ENCODE measurements at regions not wholly inside any gene's neighbourhood (a gene's known extent, or its start where the extent isn't known, plus 50 kb on each side); places are given as distances from the start of the nearest gene placed in this dataset.

GRCh38 chr10:90458054-90458453 is 399.8 kb downstream of the HTR7 start:
- Histone ChIP-seq H3K4me3 (ENCODE audit: low read depth in 1 of 2, low read length in 2 of 2) (no peak overlapping the region), H3K27ac (ENCODE audit: low read length) (no peak overlapping the region), H3K27me3 (ENCODE audit: low read depth, low read length) (no peaks in the 10 kb centered on the region), H3K4me1 (ENCODE audit: control insufficient read depth in 1 of 2, insufficient read depth in 2 of 2, low read length in 2 of 2) (no peaks in the 10 kb centered on the region), H3K9me3 (ENCODE audit: control insufficient read depth in 1 of 2, low read length in 2 of 2) (no peaks in the 10 kb centered on the region), H3K36me3 (ENCODE audit: control insufficient read depth in 1 of 2, insufficient read depth in 2 of 2, low read length in 2 of 2) (no peaks in the 10 kb centered on the region)

DNA sequence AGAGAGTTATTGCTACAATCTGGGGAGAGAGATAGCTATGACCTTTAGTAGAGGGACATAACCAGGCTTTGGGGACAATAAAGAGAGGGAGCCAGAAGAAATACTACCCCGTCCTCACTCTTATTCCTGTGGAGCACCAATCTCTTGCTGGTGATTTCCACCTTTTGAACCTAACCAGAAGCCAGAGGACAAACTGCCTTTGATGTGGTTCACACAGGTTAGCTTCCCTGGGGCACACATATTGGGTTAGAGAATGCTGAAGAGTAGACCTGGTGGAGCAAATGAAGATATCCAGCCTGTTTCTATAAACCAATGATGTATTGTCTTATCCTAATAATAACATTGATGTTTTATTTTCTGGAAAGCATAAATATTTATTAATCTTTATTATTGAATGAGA is 399.3 kb downstream of the HTR7 start:
- H3K27me3 ChIP-seq (ENCODE audit: low read depth, low read length), result no peaks in the 10 kb centered on the region
- H3K4me3 ChIP-seq (ENCODE audit: low read depth in 1 of 2, low read length in 2 of 2), result no peak overlapping the region
- no peaks in the 10 kb centered on the region for H3K4me1 ChIP-seq (ENCODE audit: control insufficient read depth in 1 of 2, insufficient read depth in 2 of 2, low read length in 2 of 2)
- H3K27ac ChIP-seq (ENCODE audit: low read length), result no peak overlapping the region
- H3K36me3 ChIP-seq (ENCODE audit: control insufficient read depth in 1 of 2, insufficient read depth in 2 of 2, low read length in 2 of 2), result no peaks in the 10 kb centered on the region
- H3K9me3 ChIP-seq (ENCODE audit: control insufficient read depth in 1 of 2, low read length in 2 of 2), result no peaks in the 10 kb centered on the region

DNA sequence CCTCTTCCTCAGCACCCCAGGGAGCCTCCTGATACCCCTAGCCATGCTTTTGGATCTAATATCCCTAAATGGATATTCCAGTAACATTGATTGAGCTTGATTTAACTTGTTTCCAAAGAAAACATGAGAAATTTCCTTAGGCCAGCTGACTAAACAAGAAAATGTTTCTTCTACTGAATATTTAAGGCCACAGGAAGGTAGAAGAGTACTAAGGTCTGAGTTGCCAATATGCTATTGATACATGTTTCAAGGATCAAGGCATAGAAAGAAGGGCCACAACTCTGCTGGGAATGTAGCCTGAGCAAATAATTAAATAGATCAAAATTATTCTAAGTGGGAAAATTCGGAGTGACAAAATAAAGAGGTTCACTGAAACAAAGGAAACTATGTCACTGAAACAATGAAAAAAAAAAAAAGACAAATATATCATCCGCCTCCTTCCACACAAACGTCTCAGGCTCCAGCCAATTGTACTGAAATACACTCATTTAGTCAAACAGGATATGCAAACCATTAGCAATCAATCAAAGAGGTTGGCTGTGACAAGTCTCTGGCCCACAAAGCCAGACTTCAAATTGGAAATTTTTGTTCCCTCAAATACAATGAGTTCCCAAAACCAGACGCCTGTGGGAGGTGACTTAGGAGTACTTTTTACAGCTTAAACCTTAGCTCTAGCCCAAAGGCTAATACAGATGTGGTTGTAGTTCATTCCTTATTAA is 396.2 kb downstream of the HTR7 start:
- no peaks in the 10 kb centered on the region for H3K4me1 ChIP-seq (ENCODE audit: control insufficient read depth in 1 of 2, insufficient read depth in 2 of 2, low read length in 2 of 2)
- H3K36me3 ChIP-seq (ENCODE audit: control insufficient read depth in 1 of 2, insufficient read depth in 2 of 2, low read length in 2 of 2), result no peaks in the 10 kb centered on the region
- no peaks in the 10 kb centered on the region for H3K27me3 ChIP-seq (ENCODE audit: low read depth, low read length)
- H3K9me3 ChIP-seq (ENCODE audit: control insufficient read depth in 1 of 2, low read length in 2 of 2), result no peaks in the 10 kb centered on the region
- H3K27ac ChIP-seq (ENCODE audit: low read length), result no peak overlapping the region
- no peak overlapping the region for H3K4me3 ChIP-seq (ENCODE audit: low read depth in 1 of 2, low read length in 2 of 2)

GRCh38 chr10:90462749-90463470 is 394.9 kb downstream of the HTR7 start:
- Histone ChIP-seq H3K36me3 (ENCODE audit: control insufficient read depth in 1 of 2, insufficient read depth in 2 of 2, low read length in 2 of 2) (no peaks in the 10 kb centered on the region), H3K27ac (ENCODE audit: low read length) (no peak overlapping the region), H3K4me3 (ENCODE audit: low read depth in 1 of 2, low read length in 2 of 2) (no peak overlapping the region), H3K4me1 (ENCODE audit: control insufficient read depth in 1 of 2, insufficient read depth in 2 of 2, low read length in 2 of 2) (no peaks in the 10 kb centered on the region), H3K27me3 (ENCODE audit: low read depth, low read length) (no peaks in the 10 kb centered on the region), H3K9me3 (ENCODE audit: control insufficient read depth in 1 of 2, low read length in 2 of 2) (no peaks in the 10 kb centered on the region)

- no peak overlapping the region for H3K4me3 ChIP-seq (ENCODE audit: low read depth in 1 of 2, low read length in 2 of 2)
- H3K4me1 ChIP-seq (ENCODE audit: control insufficient read depth in 1 of 2, insufficient read depth in 2 of 2, low read length in 2 of 2), result no peaks in the 10 kb centered on the region
- no peaks in the 10 kb centered on the region for H3K27me3 ChIP-seq (ENCODE audit: low read depth, low read length)
- no peak overlapping the region for H3K27ac ChIP-seq (ENCODE audit: low read length)
- no peaks in the 10 kb centered on the region for H3K36me3 ChIP-seq (ENCODE audit: control insufficient read depth in 1 of 2, insufficient read depth in 2 of 2, low read length in 2 of 2)
- H3K9me3 ChIP-seq (ENCODE audit: control insufficient read depth in 1 of 2, low read length in 2 of 2), result no peaks in the 10 kb centered on the region
Observed at GRCh38 chr10:90464329-90464728, 393.5 kb downstream of the HTR7 start.

GRCh38 chr10:90470966-90471365 is 386.9 kb downstream of the HTR7 start:
- Histone ChIP-seq H3K9me3 (ENCODE audit: control insufficient read depth in 1 of 2, low read length in 2 of 2) (no peaks in the 10 kb centered on the region), H3K4me1 (ENCODE audit: control insufficient read depth in 1 of 2, insufficient read depth in 2 of 2, low read length in 2 of 2) (no peaks in the 10 kb centered on the region), H3K27ac (ENCODE audit: low read length) (no peak overlapping the region), H3K36me3 (ENCODE audit: control insufficient read depth in 1 of 2, insufficient read depth in 2 of 2, low read length in 2 of 2) (no peaks in the 10 kb centered on the region), H3K27me3 (ENCODE audit: low read depth, low read length) (no peaks in the 10 kb centered on the region), H3K4me3 (ENCODE audit: low read depth in 1 of 2, low read length in 2 of 2) (no peak overlapping the region)

DNA sequence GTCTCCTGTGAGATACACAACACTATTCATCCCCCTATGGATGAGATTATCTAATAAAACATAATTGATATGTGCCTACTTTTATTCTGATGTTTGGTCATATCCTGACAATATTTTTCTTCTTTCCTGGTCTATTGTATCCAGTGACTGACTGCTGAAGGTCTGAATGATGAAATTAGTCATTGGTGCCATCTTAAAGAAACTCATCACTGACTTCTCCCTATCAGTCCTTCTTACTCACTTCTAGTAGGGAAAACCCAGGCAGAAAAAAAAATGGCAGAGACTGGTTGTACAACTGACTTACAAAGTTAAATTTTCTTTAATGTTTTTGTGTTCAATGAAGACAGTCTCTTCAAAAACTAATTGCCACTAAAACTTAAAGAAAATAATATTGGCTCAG is 377.4 kb downstream of the HTR7 start:
- Histone ChIP-seq H3K27ac (ENCODE audit: low read length) (no peak overlapping the region), H3K27me3 (ENCODE audit: low read depth, low read length) (no peaks in the 10 kb centered on the region), H3K4me3 (ENCODE audit: low read depth in 1 of 2, low read length in 2 of 2) (no peak overlapping the region), H3K4me1 (ENCODE audit: control insufficient read depth in 1 of 2, insufficient read depth in 2 of 2, low read length in 2 of 2) (no peaks in the 10 kb centered on the region), H3K36me3 (ENCODE audit: control insufficient read depth in 1 of 2, insufficient read depth in 2 of 2, low read length in 2 of 2) (no peaks in the 10 kb centered on the region), H3K9me3 (ENCODE audit: control insufficient read depth in 1 of 2, low read length in 2 of 2) (no peaks in the 10 kb centered on the region)

DNA sequence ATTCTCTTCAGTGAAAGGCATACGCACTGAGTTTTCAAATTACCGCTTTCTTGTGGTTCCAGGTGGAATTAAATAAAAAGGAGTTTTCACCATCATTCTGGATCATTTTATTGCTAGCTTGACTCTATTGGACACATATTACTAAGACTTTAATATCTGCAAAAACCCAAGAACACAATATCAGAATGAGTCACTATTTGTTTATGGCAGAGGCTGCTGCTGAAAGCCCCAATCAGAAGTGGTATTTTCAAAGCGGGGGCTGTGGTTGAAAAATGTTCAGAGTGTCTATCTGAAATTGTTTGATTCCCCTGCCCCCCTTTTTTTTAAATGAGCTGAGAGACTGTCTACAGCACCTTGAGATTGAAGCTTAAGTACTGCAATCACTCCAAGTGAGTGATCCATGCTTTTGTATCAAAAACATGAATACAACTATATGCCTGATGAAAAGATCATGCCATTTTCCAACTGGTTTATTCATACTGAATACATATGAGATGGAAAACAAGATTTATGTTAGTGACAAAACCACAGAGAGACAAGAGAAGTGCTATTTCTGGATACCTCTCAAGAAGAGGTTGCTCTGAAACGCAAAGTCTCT is 376.4 kb downstream of the HTR7 start:
- H3K9me3 ChIP-seq (ENCODE audit: control insufficient read depth in 1 of 2, low read length in 2 of 2), result no peaks in the 10 kb centered on the region
- no peaks in the 10 kb centered on the region for H3K36me3 ChIP-seq (ENCODE audit: control insufficient read depth in 1 of 2, insufficient read depth in 2 of 2, low read length in 2 of 2)
- H3K4me3 ChIP-seq (ENCODE audit: low read depth in 1 of 2, low read length in 2 of 2), result no peak overlapping the region
- no peak overlapping the region for H3K27ac ChIP-seq (ENCODE audit: low read length)
- no peaks in the 10 kb centered on the region for H3K4me1 ChIP-seq (ENCODE audit: control insufficient read depth in 1 of 2, insufficient read depth in 2 of 2, low read length in 2 of 2)
- H3K27me3 ChIP-seq (ENCODE audit: low read depth, low read length), result no peaks in the 10 kb centered on the region

- Histone ChIP-seq H3K36me3 (ENCODE audit: control insufficient read depth in 1 of 2, insufficient read depth in 2 of 2, low read length in 2 of 2) (no peaks in the 10 kb centered on the region), H3K9me3 (ENCODE audit: control insufficient read depth in 1 of 2, low read length in 2 of 2) (no peaks in the 10 kb centered on the region), H3K4me1 (ENCODE audit: control insufficient read depth in 1 of 2, insufficient read depth in 2 of 2, low read length in 2 of 2) (no peaks in the 10 kb centered on the region), H3K4me3 (ENCODE audit: low read depth in 1 of 2, low read length in 2 of 2) (no peak overlapping the region), H3K27me3 (ENCODE audit: low read depth, low read length) (no peaks in the 10 kb centered on the region), H3K27ac (ENCODE audit: low read length) (no peak overlapping the region)
Observed at GRCh38 chr10:90484518-90484917, 373.3 kb downstream of the HTR7 start.

DNA sequence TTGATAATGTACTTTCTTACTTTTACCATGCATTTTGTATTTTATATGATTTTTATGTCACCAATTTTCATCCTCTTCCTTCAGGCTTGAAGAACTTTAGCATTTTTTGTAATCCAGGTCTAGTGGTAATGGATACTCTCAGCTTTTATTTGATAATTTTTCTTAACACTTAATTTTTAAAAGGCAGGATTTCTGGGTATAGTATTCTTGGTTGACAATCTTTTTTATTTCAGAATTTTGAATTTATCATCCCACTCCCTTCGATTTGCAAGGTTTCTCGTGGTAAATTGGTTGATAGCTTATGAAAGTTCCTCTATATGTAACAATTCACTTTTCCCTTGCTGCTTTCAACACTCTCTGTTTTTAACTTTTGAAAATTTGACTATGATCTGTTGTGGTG is 363.7 kb downstream of the HTR7 start:
- Histone ChIP-seq H3K27ac (ENCODE audit: low read length) (no peak overlapping the region), H3K9me3 (ENCODE audit: control insufficient read depth in 1 of 2, low read length in 2 of 2) (peaks cover 4 to 32% of the 10 kb centered on the region in 2 donors), H3K27me3 (ENCODE audit: low read depth, low read length) (no peaks in the 10 kb centered on the region), H3K36me3 (ENCODE audit: control insufficient read depth in 1 of 2, insufficient read depth in 2 of 2, low read length in 2 of 2) (no peaks in the 10 kb centered on the region), H3K4me1 (ENCODE audit: control insufficient read depth in 1 of 2, insufficient read depth in 2 of 2, low read length in 2 of 2) (no peaks in the 10 kb centered on the region), H3K4me3 (ENCODE audit: low read depth in 1 of 2, low read length in 2 of 2) (no peak overlapping the region)

DNA sequence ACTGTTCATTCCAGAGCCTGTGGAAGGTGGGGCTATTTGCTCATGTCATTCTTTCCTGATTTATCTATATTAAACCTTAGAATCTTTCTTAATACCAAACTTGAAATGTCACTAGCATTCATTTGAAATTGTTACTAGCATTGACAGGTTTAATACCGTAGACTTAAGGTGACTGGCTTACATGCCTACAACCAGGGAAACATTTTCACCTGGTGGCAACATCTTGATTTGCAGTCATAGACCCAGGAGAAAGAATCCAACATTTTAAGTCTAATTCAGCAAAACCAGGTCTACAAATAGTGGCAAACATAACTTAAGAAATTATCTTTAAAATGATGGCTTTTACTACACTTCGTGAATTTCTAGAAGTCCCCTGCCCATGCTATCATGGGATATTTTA is 353.7 kb downstream of the HTR7 start:
- H3K36me3 ChIP-seq (ENCODE audit: control insufficient read depth in 1 of 2, insufficient read depth in 2 of 2, low read length in 2 of 2), result no peaks in the 10 kb centered on the region
- H3K27me3 ChIP-seq (ENCODE audit: low read depth, low read length), result no peaks in the 10 kb centered on the region
- no peaks in the 10 kb centered on the region for H3K4me1 ChIP-seq (ENCODE audit: control insufficient read depth in 1 of 2, insufficient read depth in 2 of 2, low read length in 2 of 2)
- no peaks in the 10 kb centered on the region for H3K9me3 ChIP-seq (ENCODE audit: control insufficient read depth in 1 of 2, low read length in 2 of 2)
- no peak overlapping the region for H3K4me3 ChIP-seq (ENCODE audit: low read depth in 1 of 2, low read length in 2 of 2)
- H3K27ac ChIP-seq (ENCODE audit: low read length), result no peak overlapping the region
